Memory B cell (primary cell): ENCODE measurements at regions not wholly inside any gene's neighbourhood (a gene's known extent, or its start where the extent isn't known, plus 50 kb on each side); places are given as distances from the start of the nearest gene placed in this dataset.

Source experiments
- ATAC-seq: fragments of 150-1000 bp; cut with Tn5 transposase; 2 replicates; pipeline ENCODE4 v1.10.0; 2021; ENCODE audit warnings: low read depth, mild to moderate bottlenecking, moderate library complexity
- DNase-seq, 2 donors: peaks; one replicate each; pipeline ENCODE4 v3.0.0; 2022; ENCODE audit warnings: low spot score in 2 of 2
- H3K27ac Mint-ChIP-seq: one replicate; pipeline ENCODE4 v1.8.0; 2022; ENCODE audit warnings: mild to moderate bottlenecking, moderate library complexity, mixed read lengths
- H3K27me3 Mint-ChIP-seq: one replicate; pipeline ENCODE4 v1.8.0; 2022; ENCODE audit warnings: mixed read lengths
- H3K36me3 Mint-ChIP-seq: one replicate; pipeline ENCODE4 v1.8.0; 2022; ENCODE audit warnings: mild to moderate bottlenecking, mixed read lengths
- H3K4me1 Mint-ChIP-seq: one replicate; pipeline ENCODE4 v1.8.0; 2022; ENCODE audit warnings: mixed read lengths
- H3K4me3 Mint-ChIP-seq: one replicate; pipeline ENCODE4 v1.8.0; 2022; ENCODE audit warnings: mild to moderate bottlenecking, moderate library complexity, mixed read lengths
- H3K9me3 Mint-ChIP-seq: one replicate; pipeline ENCODE4 v1.8.0; 2022; ENCODE audit warnings: mixed read lengths

DNA sequence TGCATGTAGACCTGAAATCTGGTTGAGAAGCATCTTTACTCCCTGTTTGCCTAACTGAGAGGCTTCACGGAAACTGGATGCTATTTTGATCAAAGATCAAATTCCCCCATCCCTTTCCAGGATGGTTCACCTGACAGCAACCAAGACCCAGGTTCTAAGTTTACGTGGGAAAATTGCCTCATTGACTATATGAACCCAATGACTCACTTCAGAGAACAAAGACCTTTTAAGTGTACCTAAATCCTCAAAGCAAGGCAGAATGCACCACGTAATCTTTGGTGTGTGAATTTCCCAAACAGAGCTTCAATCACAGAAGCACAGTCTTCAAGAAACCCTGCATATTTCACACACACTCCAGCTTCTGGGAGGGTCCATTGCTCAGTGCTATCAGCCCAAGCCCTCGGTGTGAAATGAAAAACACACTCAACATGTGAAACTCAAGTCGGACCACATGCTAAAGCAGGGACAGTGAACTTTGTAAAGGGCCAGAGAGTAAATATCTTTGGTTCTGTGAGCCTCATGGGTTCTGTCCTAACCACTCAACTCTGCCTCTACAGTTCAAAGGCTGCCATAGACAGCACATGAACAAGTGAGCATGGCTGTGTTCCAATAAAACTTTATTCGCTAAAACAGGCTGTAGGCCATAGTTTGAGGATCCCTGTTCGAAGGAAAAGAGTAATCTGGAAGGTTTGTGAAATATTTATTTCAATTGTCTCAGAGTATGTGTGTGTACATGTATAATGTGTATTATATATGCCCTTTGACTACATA lies 275.6 kb upstream of the FOXK1 start:
- no peaks in the 10 kb centered on the region for H3K4me1 Mint-ChIP-seq
- peaks cover 12% of the 10 kb centered on the region for H3K9me3 Mint-ChIP-seq
- H3K36me3 Mint-ChIP-seq, result no peaks in the 10 kb centered on the region
- no peak overlapping the region for H3K27ac Mint-ChIP-seq
- ATAC-seq (no peak), DNase-seq (no peak)
- H3K4me3 Mint-ChIP-seq, result no peak overlapping the region
- H3K27me3 Mint-ChIP-seq, result peaks cover 4% of the 10 kb centered on the region

DNA sequence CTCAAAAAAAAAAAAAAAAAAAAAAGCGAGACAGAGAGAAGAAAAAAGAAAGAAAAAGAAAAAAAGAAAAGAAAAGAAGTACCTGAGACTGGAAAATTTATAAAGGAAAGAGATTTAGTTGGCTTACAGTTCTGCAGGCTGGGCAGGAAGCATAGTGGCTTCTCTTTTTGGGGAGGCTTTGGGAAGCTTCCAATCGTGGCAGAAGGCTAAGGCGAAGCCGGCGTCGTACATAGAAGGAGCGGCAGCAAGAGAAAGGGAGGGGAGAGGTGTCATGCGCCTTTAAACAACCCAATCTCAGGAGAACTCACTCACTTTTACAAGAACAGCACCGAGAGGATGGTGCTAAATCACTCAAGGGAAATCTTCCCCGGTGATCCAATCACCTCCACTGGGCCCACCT lies 272.1 kb upstream of the FOXK1 start:
- Mint-ChIP-seq H3K4me3 (no peak overlapping the region), H3K36me3 (no peaks in the 10 kb centered on the region), H3K4me1 (no peaks in the 10 kb centered on the region), H3K9me3 (peaks cover 7% of the 10 kb centered on the region), H3K27me3 (peaks cover 4% of the 10 kb centered on the region), H3K27ac (no peak overlapping the region)
- ATAC-seq, result no peak
- no peak for DNase-seq

DNA sequence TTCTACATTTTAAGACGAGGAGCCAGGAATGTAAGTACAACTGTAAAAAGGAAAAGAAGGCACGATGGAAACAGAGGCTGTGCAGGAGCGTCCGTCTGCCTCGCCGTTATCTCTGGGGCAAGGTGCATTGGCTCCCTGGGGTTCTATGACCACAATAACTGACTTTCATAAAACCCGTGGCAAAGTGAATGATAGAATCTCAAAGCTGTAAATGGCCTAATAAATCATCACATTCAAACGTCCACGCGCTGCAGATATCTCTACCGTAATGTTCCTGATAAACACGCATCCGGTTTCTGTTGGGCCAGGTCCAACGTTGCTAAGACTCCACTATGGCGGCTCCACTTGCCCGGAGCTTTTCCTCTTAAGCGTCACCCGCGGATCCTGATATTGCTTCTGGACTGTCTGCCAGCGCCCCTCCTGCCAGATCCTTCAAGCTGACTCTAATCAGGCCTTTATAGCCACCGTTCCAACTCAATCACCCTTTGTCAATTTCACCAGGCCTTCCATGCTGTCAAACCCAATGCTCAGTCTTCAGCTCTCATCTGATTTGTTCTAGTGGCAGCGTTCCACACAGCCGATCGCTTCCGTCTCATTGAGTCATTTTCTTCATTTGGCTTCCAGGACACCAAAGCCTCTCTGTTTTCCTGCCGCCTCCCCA lies 265.6 kb upstream of the FOXK1 start:
- H3K27ac Mint-ChIP-seq, result no peak overlapping the region
- peak overlapping the region; percentile 41 for H3K4me3 Mint-ChIP-seq
- no peaks in the 10 kb centered on the region for H3K36me3 Mint-ChIP-seq
- peaks cover 12% of the 10 kb centered on the region for H3K9me3 Mint-ChIP-seq
- no peak for DNase-seq
- peaks cover 8% of the 10 kb centered on the region for H3K27me3 Mint-ChIP-seq
- H3K4me1 Mint-ChIP-seq, result no peaks in the 10 kb centered on the region
- ATAC-seq, result no peak

DNA sequence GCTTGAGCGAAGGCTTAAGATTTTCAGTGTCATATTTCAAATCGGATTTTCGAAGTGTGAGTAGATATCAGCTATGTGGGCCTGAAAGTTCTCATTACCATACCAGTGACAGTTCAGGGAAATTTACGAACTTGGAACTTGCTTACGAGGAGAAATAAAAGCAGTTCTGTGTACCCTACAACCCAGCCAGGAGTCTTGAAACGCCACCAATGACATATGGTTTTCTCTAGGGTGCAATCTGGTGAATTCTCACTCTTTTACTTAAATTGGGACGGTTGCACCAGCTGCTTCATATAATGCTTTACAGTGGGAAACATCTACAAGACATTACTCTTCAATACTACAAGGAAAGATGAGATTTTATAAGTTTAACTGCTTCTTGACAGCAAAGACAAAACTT lies 253.6 kb upstream of the FOXK1 start:
- Mint-ChIP-seq H3K36me3 (no peaks in the 10 kb centered on the region), H3K4me3 (no peak overlapping the region), H3K27ac (no peak overlapping the region), H3K4me1 (no peaks in the 10 kb centered on the region), H3K27me3 (peaks cover 4% of the 10 kb centered on the region), H3K9me3 (peaks cover 4% of the 10 kb centered on the region)
- DNase-seq (no peak), ATAC-seq (no peak)

DNA sequence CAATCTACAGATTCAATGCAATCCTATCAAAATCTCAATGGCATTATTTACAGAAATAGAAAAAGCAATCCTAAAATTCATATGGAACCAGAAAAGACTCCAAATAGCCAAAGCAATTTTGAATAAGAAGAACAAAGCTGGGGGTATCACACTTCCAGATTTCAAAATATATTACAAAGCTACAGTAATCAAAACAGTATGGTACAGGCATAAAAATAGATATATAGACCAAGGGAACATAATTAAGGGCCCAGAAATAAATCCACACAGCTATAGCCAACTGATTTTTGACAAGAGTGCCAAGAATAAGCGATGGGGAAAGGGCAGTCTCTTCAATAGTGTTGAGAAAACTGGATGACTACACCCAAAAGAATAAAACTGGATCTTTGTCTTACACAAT lies 251.9 kb upstream of the FOXK1 start:
- no peak overlapping the region for H3K27ac Mint-ChIP-seq
- H3K27me3 Mint-ChIP-seq, result peaks cover 4% of the 10 kb centered on the region
- H3K36me3 Mint-ChIP-seq, result no peaks in the 10 kb centered on the region
- no peak for ATAC-seq
- H3K9me3 Mint-ChIP-seq, result peaks cover 4% of the 10 kb centered on the region
- no peak for DNase-seq
- no peak overlapping the region for H3K4me3 Mint-ChIP-seq
- H3K4me1 Mint-ChIP-seq, result no peaks in the 10 kb centered on the region

DNA sequence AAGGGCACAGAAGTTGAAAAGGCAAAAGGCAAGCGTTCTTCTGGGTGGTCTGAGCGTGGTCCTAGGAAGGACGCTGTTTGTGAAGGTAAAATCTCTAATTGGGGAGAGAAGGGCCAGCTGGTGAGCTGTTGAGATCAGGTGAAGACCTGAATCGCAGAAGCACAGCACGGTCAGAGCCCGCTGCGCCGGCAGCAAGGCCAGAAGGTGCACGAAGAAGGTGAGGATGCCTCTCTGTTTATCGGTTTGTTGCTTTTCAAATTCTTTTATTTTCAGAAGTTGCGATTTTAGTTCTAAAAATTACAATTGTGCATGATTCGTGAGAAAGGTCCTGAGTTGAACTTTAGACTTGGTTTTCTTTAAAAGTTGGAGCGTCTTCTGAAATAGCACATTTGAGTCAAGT lies 247.8 kb upstream of the FOXK1 start:
- no peak overlapping the region for H3K27ac Mint-ChIP-seq
- H3K4me3 Mint-ChIP-seq, result no peak overlapping the region
- H3K36me3 Mint-ChIP-seq, result no peaks in the 10 kb centered on the region
- H3K27me3 Mint-ChIP-seq, result peaks cover 1% of the 10 kb centered on the region
- peaks cover 3% of the 10 kb centered on the region for H3K9me3 Mint-ChIP-seq
- ATAC-seq (no peak), DNase-seq (no peak)
- H3K4me1 Mint-ChIP-seq, result no peaks in the 10 kb centered on the region

DNA sequence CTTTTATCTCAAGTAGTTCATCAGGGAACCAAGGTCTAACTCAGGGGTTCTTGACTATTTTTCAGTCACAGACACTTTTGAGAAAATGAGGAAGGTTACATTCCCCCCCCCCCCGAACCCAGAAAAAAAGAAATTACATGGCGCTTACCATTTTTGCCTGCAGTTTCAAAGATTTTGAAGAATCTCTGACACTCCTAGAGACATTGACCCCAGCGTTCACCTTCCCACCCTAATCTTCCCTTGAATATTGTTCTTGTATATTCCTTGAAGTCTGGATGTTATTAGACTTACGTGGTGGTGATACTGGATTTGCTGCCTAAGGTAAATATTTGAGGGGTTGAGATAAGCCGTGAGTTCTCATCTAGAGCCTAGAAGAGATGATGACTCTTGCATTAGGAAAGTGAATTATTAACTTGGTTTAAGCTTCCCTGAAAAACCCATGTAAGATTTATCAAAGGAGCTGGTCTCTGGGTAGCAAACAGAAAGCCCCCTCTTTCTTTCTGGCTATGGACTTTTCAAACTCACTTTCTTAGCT lies 245.7 kb upstream of the FOXK1 start:
- ATAC-seq (no peak), DNase-seq (no peak)
- no peak overlapping the region for H3K27ac Mint-ChIP-seq
- H3K27me3 Mint-ChIP-seq, result peaks cover 1% of the 10 kb centered on the region
- no peak overlapping the region for H3K4me3 Mint-ChIP-seq
- no peaks in the 10 kb centered on the region for H3K9me3 Mint-ChIP-seq
- H3K36me3 Mint-ChIP-seq, result no peaks in the 10 kb centered on the region
- H3K4me1 Mint-ChIP-seq, result no peaks in the 10 kb centered on the region

DNA sequence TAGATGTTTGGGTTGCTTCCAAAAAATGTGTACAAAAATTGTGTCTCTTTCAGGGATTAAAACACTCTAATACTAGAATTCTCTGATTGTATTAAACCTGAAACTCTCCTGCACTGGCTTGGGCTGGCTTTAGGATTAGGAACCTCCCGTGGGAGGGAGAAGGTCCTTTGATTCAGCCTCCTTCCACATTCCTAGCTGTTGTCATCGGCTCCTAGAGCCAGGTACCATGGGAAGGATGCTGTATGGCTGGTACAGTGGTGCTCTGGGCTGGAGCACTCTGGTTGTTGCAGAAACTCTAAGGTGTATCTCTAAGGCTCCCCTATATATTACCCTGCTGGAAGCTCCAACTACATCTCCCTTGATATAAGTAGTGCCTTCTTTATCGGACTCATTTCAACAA lies 245.2 kb upstream of the FOXK1 start:
- DNase-seq, result no peak
- H3K4me1 Mint-ChIP-seq, result no peaks in the 10 kb centered on the region
- H3K4me3 Mint-ChIP-seq, result no peak overlapping the region
- H3K27ac Mint-ChIP-seq, result no peak overlapping the region
- H3K27me3 Mint-ChIP-seq, result peaks cover 1% of the 10 kb centered on the region
- ATAC-seq, result no peak
- H3K9me3 Mint-ChIP-seq, result no peaks in the 10 kb centered on the region
- no peaks in the 10 kb centered on the region for H3K36me3 Mint-ChIP-seq

DNA sequence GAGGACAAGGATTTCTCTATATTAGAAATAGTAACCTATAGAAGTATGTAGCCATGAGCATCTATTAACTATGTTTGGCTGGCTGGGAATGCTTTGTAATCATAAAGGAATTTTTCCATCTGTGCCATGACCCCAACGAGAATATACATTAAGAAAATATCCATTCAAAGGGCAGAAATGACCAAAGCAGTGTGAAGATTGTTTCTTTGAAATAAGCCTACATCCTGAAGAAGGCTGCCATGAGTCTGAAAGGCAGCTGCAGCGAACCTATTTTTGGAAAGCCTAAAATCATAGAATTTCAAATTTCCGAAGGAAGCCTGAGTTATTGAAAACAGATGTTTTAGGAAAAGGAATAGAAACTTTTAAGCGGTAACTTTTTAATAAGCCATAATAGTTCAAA lies 244.2 kb upstream of the FOXK1 start:
- no peak for DNase-seq
- Mint-ChIP-seq H3K27ac (no peak overlapping the region), H3K4me1 (no peaks in the 10 kb centered on the region), H3K9me3 (no peaks in the 10 kb centered on the region), H3K36me3 (no peaks in the 10 kb centered on the region), H3K27me3 (peaks cover 1% of the 10 kb centered on the region), H3K4me3 (no peak overlapping the region)
- no peak for ATAC-seq

DNA sequence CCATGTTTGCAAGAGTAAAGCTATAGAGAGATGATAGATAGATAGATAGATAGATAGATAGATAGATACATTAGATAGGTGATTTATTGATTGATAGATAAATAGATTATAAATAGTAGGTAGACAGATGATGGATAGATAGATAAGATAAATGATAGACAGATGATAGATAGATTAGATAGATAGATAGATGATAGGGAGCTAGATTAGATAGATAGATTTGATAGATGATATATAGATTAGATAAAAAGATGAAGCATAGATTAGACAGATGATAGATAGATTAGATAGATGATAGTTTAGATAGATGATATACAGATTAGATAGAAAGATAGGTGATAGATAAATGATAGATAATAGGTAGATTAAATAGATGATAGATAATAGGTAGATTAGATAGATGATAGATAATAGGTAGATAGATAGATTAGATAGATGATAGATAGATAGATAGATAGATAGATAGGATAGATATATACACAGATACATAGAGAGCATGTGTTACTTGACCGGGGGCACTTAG lies 243.3 kb upstream of the FOXK1 start:
- Mint-ChIP-seq H3K36me3 (no peaks in the 10 kb centered on the region), H3K4me1 (no peaks in the 10 kb centered on the region), H3K9me3 (no peaks in the 10 kb centered on the region), H3K4me3 (no peak overlapping the region), H3K27me3 (peaks cover 1% of the 10 kb centered on the region), H3K27ac (no peak overlapping the region)
- DNase-seq, result no peak
- ATAC-seq, result no peak

DNA sequence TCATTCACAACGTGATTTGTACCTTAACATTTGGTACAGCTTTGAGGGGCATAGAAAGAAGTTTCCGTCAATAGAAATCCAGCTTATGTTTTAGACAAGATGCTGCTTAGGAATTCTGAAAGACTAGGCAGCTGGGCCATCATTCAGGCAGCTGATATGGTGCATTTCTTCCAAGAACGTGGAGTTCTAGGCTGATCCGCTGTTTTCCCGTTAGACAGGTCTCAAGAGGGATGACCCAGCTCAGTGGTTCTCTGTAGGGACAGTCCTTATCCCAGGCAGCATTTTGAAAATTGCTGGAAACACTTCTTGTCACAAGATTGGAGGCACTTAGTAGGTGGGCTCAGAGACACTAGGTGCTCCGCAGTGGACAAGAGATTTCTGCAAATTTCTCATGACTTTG lies 242.7 kb upstream of the FOXK1 start:
- H3K4me1 Mint-ChIP-seq, result no peaks in the 10 kb centered on the region

DNA sequence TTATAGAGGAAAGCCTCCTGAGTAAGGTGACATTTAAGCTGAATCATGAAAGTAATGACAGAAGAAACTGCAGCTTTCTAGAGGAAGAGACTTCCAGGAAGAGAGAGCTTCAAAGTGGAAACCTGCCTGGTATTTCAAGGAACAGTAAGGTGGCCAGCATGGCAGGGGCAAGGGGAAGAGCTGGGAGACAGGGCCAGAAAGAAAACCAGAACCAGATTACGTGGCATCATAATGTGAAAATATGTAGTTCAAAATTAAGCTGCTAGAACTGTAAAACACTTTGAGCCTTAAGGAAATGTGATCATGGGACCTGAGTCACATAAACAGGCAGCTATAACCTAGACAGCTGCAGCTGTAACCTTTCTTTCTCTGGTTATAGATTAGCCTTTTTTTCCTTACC lies 238.0 kb upstream of the FOXK1 start:
- no peak overlapping the region for H3K4me3 Mint-ChIP-seq
- DNase-seq (no peak), ATAC-seq (no peak)
- peaks cover 2% of the 10 kb centered on the region for H3K27me3 Mint-ChIP-seq
- no peaks in the 10 kb centered on the region for H3K4me1 Mint-ChIP-seq
- no peaks in the 10 kb centered on the region for H3K9me3 Mint-ChIP-seq
- no peaks in the 10 kb centered on the region for H3K36me3 Mint-ChIP-seq
- no peak overlapping the region for H3K27ac Mint-ChIP-seq

More for the DNA sequence above, 242.7 kb upstream of the FOXK1 start:
- H3K9me3 Mint-ChIP-seq, result no peaks in the 10 kb centered on the region
- DNase-seq (no peak), ATAC-seq (no peak)
- no peak overlapping the region for H3K27ac Mint-ChIP-seq
- peaks cover 1% of the 10 kb centered on the region for H3K27me3 Mint-ChIP-seq
- no peaks in the 10 kb centered on the region for H3K36me3 Mint-ChIP-seq
- no peak overlapping the region for H3K4me3 Mint-ChIP-seq

DNA sequence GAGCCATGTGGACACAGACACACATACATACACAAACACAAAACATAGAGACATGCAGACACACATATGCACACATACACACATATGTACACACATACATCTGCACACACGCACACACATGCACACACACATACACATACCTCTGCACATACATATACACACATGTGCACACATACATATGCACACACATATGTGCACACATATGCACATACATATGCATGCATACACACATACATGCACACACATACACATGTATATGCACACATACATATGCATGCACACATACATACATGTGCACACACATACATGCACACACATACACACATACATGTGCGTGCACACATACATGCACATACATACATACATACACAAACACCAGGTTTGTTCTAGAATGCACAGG lies 236.3 kb upstream of the FOXK1 start:
- Mint-ChIP-seq H3K36me3 (no peaks in the 10 kb centered on the region), H3K9me3 (no peaks in the 10 kb centered on the region), H3K27me3 (peaks cover 2% of the 10 kb centered on the region), H3K4me3 (no peak overlapping the region), H3K27ac (no peak overlapping the region), H3K4me1 (no peaks in the 10 kb centered on the region)
- ATAC-seq, result no peak
- DNase-seq, result no peak

DNA sequence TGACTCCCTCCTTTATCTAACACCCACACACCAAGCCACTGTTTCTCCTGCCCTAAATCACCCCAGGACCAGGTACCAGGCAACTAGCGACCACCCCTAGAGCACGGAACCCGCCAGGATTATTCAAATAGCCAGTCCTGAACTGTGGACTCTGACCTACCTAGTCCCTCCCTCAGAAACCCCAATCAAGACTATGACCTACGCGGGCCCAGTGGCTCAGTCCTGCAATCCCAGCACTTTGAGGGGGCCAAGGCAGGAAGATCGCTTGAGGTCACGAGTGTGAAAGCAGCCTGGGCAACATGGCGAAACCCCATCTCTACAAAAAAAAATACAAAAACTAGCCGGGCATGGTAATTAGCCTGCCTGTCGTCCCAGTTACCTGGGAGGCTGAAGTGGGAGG lies 232.8 kb upstream of the FOXK1 start:
- peaks cover 2% of the 10 kb centered on the region for H3K27me3 Mint-ChIP-seq
- DNase-seq (no peak), ATAC-seq (no peak)
- no peak overlapping the region for H3K27ac Mint-ChIP-seq
- no peaks in the 10 kb centered on the region for H3K4me1 Mint-ChIP-seq
- no peak overlapping the region for H3K4me3 Mint-ChIP-seq
- H3K9me3 Mint-ChIP-seq, result no peaks in the 10 kb centered on the region
- H3K36me3 Mint-ChIP-seq, result no peaks in the 10 kb centered on the region
